Stomach (tissue), 8 donors: ENCODE measurements at regions not wholly inside any gene's neighbourhood (a gene's known extent, or its start where the extent isn't known, plus 50 kb on each side); places are given as distances from the start of the nearest gene placed in this dataset.

Experiments used
- DNase-seq, 2 donors: peaks; one replicate each; pipeline versions ENCODE4 v3.0.0 to v3.0.0-alpha.2; 2013 to 2019
- H3K27ac ChIP-seq, 5 donors: fragments of 200-600 bp in 4 of 5; sonication (generic) in 4 of 5; one replicate each; pipeline ENCODE4 v1.5.1; 2013 to 2019; ENCODE audit warnings: mild to moderate bottlenecking in 1 of 5, moderate library complexity in 1 of 5
- H3K27me3 ChIP-seq, 3 donors: fragments of 200-600 bp; sonication (generic); one replicate each; pipeline ENCODE4 v1.5.1; 2017 to 2019; ENCODE audit warnings: mixed run types in 1 of 3
- H3K36me3 ChIP-seq, 4 donors: fragments of 200-600 bp; sonication (generic); 1 replicate in 3 of 4; 2 replicates in 1 of 4; pipeline ENCODE4 v1.5.1; 2016 to 2019
- H3K4me1 ChIP-seq, 4 donors: fragments of 200-600 bp; sonication (generic); one replicate each; pipeline ENCODE4 v1.5.1; 2016 to 2019
- H3K4me3 ChIP-seq, 4 donors: fragments of 200-600 bp; sonication (generic) in 3 of 4; one replicate each; pipeline ENCODE4 v1.5.1; 2016 to 2019; ENCODE audit warnings: mild to moderate bottlenecking in 1 of 4
- H3K9me3 ChIP-seq, 4 donors: fragments of 200-600 bp; sonication (generic); one replicate each; pipeline ENCODE4 v1.5.1; 2016 to 2019
- EP300 ChIP-seq: sonication (generic); formaldehyde crosslinking; IDR thresholded peaks from one replicate; pipeline ENCODE4 v1.6.1; 2017; ENCODE audit warnings: antibody characterized with exemption
- POLR2A ChIP-seq, 4 donors: fragments of 450-650 bp; IDR thresholded peaks; one replicate each; pipeline ENCODE4 v1.6.1; 2016; ENCODE audit warnings: antibody characterized with exemption in 4 of 4, control low read depth in 2 of 4, mild to moderate bottlenecking in 1 of 4, moderate library complexity in 1 of 4
- POLR2AphosphoS5 ChIP-seq, 3 donors: sonication (generic); formaldehyde crosslinking; IDR thresholded peaks; one replicate each; pipeline ENCODE4 v1.6.1; 2016; ENCODE audit warnings: antibody characterized with exemption in 3 of 3
- WGBS, 5 donors: extraction: QIAGEN DNeasy Blood & Tissue Kit in 3 of 5; methylation state at CpG; one replicate each; pipeline versions ENCODE4 v1.1.5 to v1.1.7; 2013 to 2018; 5-methylcytosine and 5-hydroxymethylcytosine counted together
- intact Hi-C: fragments of 100-400 bp; cut with DNase I; formaldehyde crosslinking; loops from one replicate; pipeline ENCODE4 v1.15.1; 2023; ENCODE audit warnings: low total_unique reads
- TF ChIP-seq, protein P1 (sequence below), 7 experiments: fragments of 450-650 bp in 4 of 7; fragments of 200-600 bp in 3 of 7; sonication (generic) in 3 of 7; IDR thresholded peaks; one replicate each; pipeline ENCODE4 v1.5.1; 2016 to 2019; ENCODE audit warnings: antibody characterized with exemption in 7 of 7, control low read depth in 2 of 7, mild to moderate bottlenecking in 1 of 7
- donor health status: healthy with polysubstance abuse.
- donor health status: Bipolar disorder and iron deficiency.
- donor health status: healthy.

DNA sequence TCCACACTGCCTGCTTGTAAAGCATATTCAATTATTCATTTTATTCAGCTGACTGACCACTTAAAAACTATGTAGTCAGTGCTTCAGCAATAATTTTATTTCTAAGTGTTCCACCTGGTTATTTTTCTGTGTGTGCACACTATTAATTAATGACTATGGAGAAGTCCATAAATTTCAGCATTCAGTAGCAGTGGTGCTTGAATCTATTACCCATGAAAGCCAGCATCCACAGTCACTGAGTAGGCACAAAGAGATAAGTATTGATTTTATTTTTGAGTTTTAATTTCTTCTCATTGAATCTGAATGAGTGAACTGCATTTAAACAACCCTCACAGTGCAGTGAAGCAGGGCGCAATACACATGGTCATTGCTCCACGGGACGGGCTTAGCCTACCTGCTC, 643.1 kb downstream of the GALC start:
- H3K27ac ChIP-seq: no peak overlapping the region
- DNase-seq: no peak
- peaks cover 0 to 6% (median 0%) of the 10 kb centered on the region in 4 donors for H3K9me3 ChIP-seq
- WGBS, 5 donors: 90 to 97% (median 93%) methylated on average over 3 of the region's 3 CpGs
- no peak overlapping the region for H3K4me3 ChIP-seq
- no peaks in the 10 kb centered on the region for H3K4me1 ChIP-seq
- no peak for TF ChIP-seq POLR2A (IDR thresholded peaks at IDR 0.05)
- no peak for TF ChIP-seq POLR2AphosphoS5 (IDR thresholded peaks at IDR 0.05)
- no peak for TF ChIP-seq EP300
- TF ChIP-seq, protein P1, sequence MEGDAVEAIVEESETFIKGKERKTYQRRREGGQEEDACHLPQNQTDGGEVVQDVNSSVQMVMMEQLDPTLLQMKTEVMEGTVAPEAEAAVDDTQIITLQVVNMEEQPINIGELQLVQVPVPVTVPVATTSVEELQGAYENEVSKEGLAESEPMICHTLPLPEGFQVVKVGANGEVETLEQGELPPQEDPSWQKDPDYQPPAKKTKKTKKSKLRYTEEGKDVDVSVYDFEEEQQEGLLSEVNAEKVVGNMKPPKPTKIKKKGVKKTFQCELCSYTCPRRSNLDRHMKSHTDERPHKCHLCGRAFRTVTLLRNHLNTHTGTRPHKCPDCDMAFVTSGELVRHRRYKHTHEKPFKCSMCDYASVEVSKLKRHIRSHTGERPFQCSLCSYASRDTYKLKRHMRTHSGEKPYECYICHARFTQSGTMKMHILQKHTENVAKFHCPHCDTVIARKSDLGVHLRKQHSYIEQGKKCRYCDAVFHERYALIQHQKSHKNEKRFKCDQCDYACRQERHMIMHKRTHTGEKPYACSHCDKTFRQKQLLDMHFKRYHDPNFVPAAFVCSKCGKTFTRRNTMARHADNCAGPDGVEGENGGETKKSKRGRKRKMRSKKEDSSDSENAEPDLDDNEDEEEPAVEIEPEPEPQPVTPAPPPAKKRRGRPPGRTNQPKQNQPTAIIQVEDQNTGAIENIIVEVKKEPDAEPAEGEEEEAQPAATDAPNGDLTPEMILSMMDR (IDR thresholded peaks at IDR 0.05): no peak
- H3K36me3 ChIP-seq: no peaks in the 10 kb centered on the region
- H3K27me3 ChIP-seq: no peaks in the 10 kb centered on the region
- intact Hi-C loops: no loop called here

DNA sequence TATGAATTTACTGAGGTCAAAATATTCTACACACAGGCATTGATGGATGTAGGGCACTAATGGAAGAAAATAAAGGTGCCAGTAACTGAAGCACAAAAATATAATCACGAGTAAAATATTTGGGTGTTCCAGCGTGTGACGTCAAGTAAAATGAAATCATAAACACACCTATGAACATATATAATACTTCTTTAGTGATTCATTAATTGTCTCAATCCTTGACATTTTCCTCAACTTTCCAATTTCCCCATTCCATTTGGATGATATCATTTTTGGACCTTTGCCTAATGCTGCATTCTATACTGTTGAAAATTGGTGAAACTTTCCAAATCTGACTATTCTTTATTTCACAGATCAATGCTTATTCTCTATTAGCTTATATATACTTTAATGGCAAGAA, 649.3 kb downstream of the GALC start:
- Histone ChIP-seq H3K36me3 (no peaks in the 10 kb centered on the region), H3K4me1 (no peaks in the 10 kb centered on the region), H3K4me3 (no peak overlapping the region), H3K27ac (no peak overlapping the region), H3K27me3 (no peaks in the 10 kb centered on the region), H3K9me3 (no peaks in the 10 kb centered on the region)
- intact Hi-C loops: no loop called here
- 54 to 91% (median 74%) methylated on average over 3 of the region's 3 CpGs for WGBS, 5 donors
- TF ChIP-seq POLR2A (IDR thresholded peaks at IDR 0.05) (no peak), POLR2AphosphoS5 (IDR thresholded peaks at IDR 0.05) (no peak), EP300 (no peak)
- TF ChIP-seq, protein P1 (IDR thresholded peaks at IDR 0.05): no peak
- DNase-seq: no peak

DNA sequence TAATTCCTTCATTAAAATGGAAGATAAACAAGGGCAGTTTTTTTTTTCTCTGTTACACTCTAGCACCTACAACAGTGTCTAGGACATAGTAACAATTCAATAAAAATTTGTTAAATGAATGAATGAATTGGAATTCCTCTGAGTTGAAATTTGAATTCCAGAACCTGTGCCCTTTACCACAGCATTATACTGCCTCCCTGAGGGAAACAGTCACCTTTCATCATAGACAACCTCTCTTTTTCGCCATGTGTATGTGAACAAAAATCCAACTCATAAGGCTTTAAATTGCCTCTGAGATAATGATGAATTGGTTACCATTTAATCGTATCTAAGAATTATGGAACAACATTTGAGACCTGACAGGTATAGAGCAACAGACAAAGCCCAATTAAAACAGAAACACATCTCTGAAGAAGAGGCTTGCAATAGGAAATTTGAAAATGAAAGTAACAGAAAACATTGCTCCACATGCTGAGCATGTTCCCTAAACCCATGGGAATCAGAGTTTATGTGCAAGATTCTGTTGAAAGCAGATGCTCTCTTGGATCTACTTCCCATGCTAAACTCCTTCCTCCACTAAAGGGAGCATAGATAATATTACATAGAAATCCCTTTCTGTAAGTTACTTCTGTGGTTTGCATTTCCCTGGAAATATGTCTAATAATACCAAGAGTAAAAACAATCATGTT, 657.8 kb downstream of the GALC start:
- no peak overlapping the region for H3K4me3 ChIP-seq
- H3K27me3 ChIP-seq: no peaks in the 10 kb centered on the region
- TF ChIP-seq, protein P1 (IDR thresholded peaks at IDR 0.05): no peak
- TF ChIP-seq POLR2A (IDR thresholded peaks at IDR 0.05): no peak
- no peak for TF ChIP-seq EP300
- no peak for TF ChIP-seq POLR2AphosphoS5 (IDR thresholded peaks at IDR 0.05)
- H3K27ac ChIP-seq: no peak overlapping the region
- 81 to 95% (median 90%) methylated on average over 2 of the region's 2 CpGs for WGBS, 5 donors
- peak in 1 of 2 donors; percentile 39 for DNase-seq
- intact Hi-C loops: no loop called here
- H3K4me1 ChIP-seq: no peaks in the 10 kb centered on the region
- no peaks in the 10 kb centered on the region for H3K36me3 ChIP-seq
- H3K9me3 ChIP-seq: no peaks in the 10 kb centered on the region

DNA sequence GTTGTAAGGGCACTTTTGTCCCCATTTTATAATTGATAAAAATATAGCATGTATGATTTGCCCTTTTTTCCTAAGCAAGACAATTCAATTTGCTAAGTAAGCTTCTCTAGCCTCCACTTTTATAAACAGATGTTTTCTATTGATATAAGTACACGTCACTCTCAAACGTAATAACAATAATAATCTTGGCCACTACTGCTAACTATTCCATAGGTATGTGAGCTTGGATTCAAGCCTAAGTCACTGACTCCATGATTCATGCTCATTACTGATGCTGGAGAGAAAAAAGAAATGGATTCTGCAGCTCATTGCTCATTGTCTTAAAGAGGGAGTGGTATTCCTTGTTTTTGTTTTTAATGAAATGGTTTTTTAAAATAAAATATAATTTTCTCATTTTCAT, 661.0 kb downstream of the GALC start:
- TF ChIP-seq EP300 (no peak), POLR2A (IDR thresholded peaks at IDR 0.05) (no peak), POLR2AphosphoS5 (IDR thresholded peaks at IDR 0.05) (no peak)
- TF ChIP-seq, protein P1 (IDR thresholded peaks at IDR 0.05): no peak
- Histone ChIP-seq H3K27me3 (no peaks in the 10 kb centered on the region), H3K4me3 (no peak overlapping the region), H3K36me3 (no peaks in the 10 kb centered on the region), H3K9me3 (no peaks in the 10 kb centered on the region), H3K4me1 (no peaks in the 10 kb centered on the region), H3K27ac (no peak overlapping the region)
- intact Hi-C loops: no loop called here
- 33 to 65% (median 48%) methylated on average over 2 of the region's 2 CpGs for WGBS, 5 donors
- peak in 1 of 2 donors; percentile 12 for DNase-seq
